ENCODE measurements at regions not wholly inside any gene's neighbourhood (a gene's known extent, or its start where the extent isn't known, plus 50 kb on each side); places are given as distances from the start of the nearest gene placed in this dataset.

DNA sequence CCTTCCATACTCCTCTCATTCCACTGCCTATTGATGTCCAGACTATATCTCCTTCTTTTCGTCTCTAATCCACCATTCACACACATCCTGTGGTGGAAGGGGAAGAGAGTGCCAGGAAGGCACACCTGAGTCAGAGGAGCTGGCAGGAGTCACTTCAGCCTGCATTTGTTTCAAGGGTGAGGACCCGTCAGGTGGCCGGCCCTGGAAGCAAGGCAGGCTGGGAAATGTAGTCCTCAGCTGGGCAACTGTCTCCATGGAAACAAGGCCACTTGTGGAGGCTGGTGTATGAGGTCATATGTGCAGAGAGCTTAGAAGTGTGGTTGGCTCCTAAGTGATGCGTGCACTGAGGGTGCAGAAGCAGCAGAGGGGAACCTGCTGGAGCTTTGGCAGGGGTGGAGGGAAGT, 278.4 kb downstream of the NSG2 start:
- TF ChIP-seq, protein P1, sequence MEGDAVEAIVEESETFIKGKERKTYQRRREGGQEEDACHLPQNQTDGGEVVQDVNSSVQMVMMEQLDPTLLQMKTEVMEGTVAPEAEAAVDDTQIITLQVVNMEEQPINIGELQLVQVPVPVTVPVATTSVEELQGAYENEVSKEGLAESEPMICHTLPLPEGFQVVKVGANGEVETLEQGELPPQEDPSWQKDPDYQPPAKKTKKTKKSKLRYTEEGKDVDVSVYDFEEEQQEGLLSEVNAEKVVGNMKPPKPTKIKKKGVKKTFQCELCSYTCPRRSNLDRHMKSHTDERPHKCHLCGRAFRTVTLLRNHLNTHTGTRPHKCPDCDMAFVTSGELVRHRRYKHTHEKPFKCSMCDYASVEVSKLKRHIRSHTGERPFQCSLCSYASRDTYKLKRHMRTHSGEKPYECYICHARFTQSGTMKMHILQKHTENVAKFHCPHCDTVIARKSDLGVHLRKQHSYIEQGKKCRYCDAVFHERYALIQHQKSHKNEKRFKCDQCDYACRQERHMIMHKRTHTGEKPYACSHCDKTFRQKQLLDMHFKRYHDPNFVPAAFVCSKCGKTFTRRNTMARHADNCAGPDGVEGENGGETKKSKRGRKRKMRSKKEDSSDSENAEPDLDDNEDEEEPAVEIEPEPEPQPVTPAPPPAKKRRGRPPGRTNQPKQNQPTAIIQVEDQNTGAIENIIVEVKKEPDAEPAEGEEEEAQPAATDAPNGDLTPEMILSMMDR (IDR thresholded peaks at IDR 0.05; ENCODE audit: control extremely low read depth, extremely low read depth) = no peak
- Histone ChIP-seq H3K4me3 (no peak overlapping the region), H3K36me3 (ENCODE audit: control insufficient read depth in 4 of 4, insufficient read depth in 4 of 4, low read length in 4 of 4) (no peaks in the 10 kb centered on the region), H3K9ac (ENCODE audit: insufficient read depth in 1 of 2, low read length in 2 of 2) (no peak overlapping the region), H3K27ac (ENCODE audit: low read depth in 1 of 2, low read length in 1 of 2) (no peak overlapping the region), H3K4me1 (ENCODE audit: control insufficient read depth in 5 of 5, insufficient read depth in 5 of 5, low read length in 5 of 5) (no peaks in the 10 kb centered on the region), H3K27me3 (ENCODE audit: control insufficient read depth in 3 of 3, insufficient read depth in 3 of 3, low read length in 2 of 3) (peaks cover 0 to 9% (median 6%) of the 10 kb centered on the region in 3 donors), H3K9me3 (ENCODE audit: control insufficient read depth in 4 of 4, insufficient read depth in 3 of 4, low read length in 3 of 4) (peaks cover 0 to 3% (median 0%) of the 10 kb centered on the region in 4 donors)
- ATAC-seq (ENCODE audit: insufficient read depth, low FRiP score) (peak; percentile 57), DNase-seq (peak; percentile 41 to 68 (median 60))
- 6 to 8% methylated on average over 4 of the region's 4 CpGs for WGBS, 2 donors

DNA sequence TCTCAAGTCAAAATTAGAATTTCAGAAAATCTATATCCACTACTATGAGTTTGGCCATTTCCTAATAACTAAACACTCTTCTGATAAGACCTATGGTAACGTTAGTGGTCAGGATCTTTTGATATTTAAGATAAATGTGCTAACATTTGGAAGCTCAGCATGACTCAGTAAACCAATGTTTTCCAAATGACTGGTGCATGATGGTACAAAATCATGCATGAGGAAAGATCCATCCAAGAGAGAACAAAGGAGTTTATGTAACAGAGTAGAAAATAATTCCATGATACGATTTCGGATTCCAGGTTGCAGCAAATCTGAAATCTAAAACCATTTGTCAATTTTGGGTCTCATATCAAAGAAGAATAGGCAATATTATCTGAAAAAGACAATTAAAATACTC, 279.2 kb downstream of the NSG2 start:
- Histone ChIP-seq H3K9ac (ENCODE audit: insufficient read depth in 1 of 2, low read length in 2 of 2) (no peak overlapping the region), H3K27me3 (ENCODE audit: control insufficient read depth in 3 of 3, insufficient read depth in 3 of 3, low read length in 2 of 3) (peaks cover 0 to 8% (median 7%) of the 10 kb centered on the region in 3 donors), H3K36me3 (ENCODE audit: control insufficient read depth in 4 of 4, insufficient read depth in 4 of 4, low read length in 4 of 4) (no peaks in the 10 kb centered on the region), H3K4me1 (ENCODE audit: control insufficient read depth in 5 of 5, insufficient read depth in 5 of 5, low read length in 5 of 5) (no peaks in the 10 kb centered on the region), H3K27ac (ENCODE audit: low read depth in 1 of 2, low read length in 1 of 2) (no peak overlapping the region), H3K9me3 (ENCODE audit: control insufficient read depth in 4 of 4, insufficient read depth in 3 of 4, low read length in 3 of 4) (no peaks in the 10 kb centered on the region), H3K4me3 (no peak overlapping the region)
- WGBS, 2 donors = 57 to 68% methylated on average over 3 of the region's 3 CpGs
- DNase-seq (no peak), ATAC-seq (ENCODE audit: insufficient read depth, low FRiP score) (no peak)
- TF ChIP-seq, protein P1 (IDR thresholded peaks at IDR 0.05; ENCODE audit: control extremely low read depth, extremely low read depth) = no peak

DNA sequence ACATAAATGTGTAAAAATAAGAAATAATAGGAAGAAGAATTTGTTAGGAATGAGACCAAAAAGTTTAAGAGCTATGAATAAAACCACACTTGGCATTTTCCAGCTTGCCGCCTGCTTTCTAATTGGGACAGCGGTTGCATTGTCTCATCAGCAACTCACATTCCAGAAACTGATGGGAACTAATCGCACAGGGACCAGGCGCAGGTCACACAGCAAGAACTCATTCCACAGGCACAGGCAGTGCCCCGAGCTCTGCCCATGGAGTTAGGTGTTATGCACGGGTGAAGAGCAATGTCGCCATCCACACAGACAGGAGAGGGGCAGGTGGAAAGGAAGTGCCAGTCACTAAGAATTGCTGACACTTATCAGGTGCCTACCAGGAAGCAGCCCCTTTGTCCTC, 279.9 kb downstream of the NSG2 start:
- Histone ChIP-seq H3K4me1 (ENCODE audit: control insufficient read depth in 5 of 5, insufficient read depth in 5 of 5, low read length in 5 of 5) (no peaks in the 10 kb centered on the region), H3K9ac (ENCODE audit: insufficient read depth in 1 of 2, low read length in 2 of 2) (no peak overlapping the region), H3K36me3 (ENCODE audit: control insufficient read depth in 4 of 4, insufficient read depth in 4 of 4, low read length in 4 of 4) (no peaks in the 10 kb centered on the region), H3K4me3 (no peak overlapping the region), H3K27ac (ENCODE audit: low read depth in 1 of 2, low read length in 1 of 2) (no peak overlapping the region), H3K9me3 (ENCODE audit: control insufficient read depth in 4 of 4, insufficient read depth in 3 of 4, low read length in 3 of 4) (no peaks in the 10 kb centered on the region), H3K27me3 (ENCODE audit: control insufficient read depth in 3 of 3, insufficient read depth in 3 of 3, low read length in 2 of 3) (peaks cover 0 to 9% (median 7%) of the 10 kb centered on the region in 3 donors)
- TF ChIP-seq, protein P1 (IDR thresholded peaks at IDR 0.05; ENCODE audit: control extremely low read depth, extremely low read depth) = no peak
- ATAC-seq (ENCODE audit: insufficient read depth, low FRiP score) = no peak
- DNase-seq = no peak
- 70 to 85% methylated on average over 7 of the region's 7 CpGs for WGBS, 2 donors

DNA sequence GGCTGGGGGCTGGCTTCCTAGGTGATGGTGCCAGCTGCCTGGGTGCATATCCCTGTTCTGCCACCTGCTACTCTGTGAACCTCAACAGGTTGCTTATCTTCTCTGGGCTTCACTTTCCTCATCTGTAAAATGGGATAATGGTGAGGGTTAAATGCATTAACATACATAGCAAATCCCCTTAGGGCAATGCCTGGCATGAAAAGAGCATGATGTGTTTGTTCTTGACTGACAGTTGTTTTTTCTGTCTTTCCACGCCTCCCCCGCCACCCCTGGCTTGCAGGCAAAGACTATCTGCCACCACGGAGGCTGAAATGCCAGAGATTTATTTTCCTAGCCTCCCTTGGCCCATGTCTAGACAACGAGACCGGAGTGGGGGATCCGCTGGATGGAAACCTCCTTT, 280.5 kb downstream of the NSG2 start:
- H3K27me3 ChIP-seq (ENCODE audit: control insufficient read depth in 3 of 3, insufficient read depth in 3 of 3, low read length in 2 of 3) = peaks cover 0 to 9% (median 7%) of the 10 kb centered on the region in 3 donors
- H3K36me3 ChIP-seq (ENCODE audit: control insufficient read depth in 4 of 4, insufficient read depth in 4 of 4, low read length in 4 of 4) = no peaks in the 10 kb centered on the region
- H3K27ac ChIP-seq (ENCODE audit: low read depth in 1 of 2, low read length in 1 of 2) = no peak overlapping the region
- no peak overlapping the region for H3K4me3 ChIP-seq
- no peak for ATAC-seq (ENCODE audit: insufficient read depth, low FRiP score)
- peaks cover 0 to 2% (median 0%) of the 10 kb centered on the region in 4 donors for H3K9me3 ChIP-seq (ENCODE audit: control insufficient read depth in 4 of 4, insufficient read depth in 3 of 4, low read length in 3 of 4)
- WGBS, 2 donors = 48 to 57% methylated on average over 6 of the region's 6 CpGs
- TF ChIP-seq, protein P1 (IDR thresholded peaks at IDR 0.05; ENCODE audit: control extremely low read depth, extremely low read depth) = no peak
- no peak overlapping the region for H3K9ac ChIP-seq (ENCODE audit: insufficient read depth in 1 of 2, low read length in 2 of 2)
- no peaks in the 10 kb centered on the region for H3K4me1 ChIP-seq (ENCODE audit: control insufficient read depth in 5 of 5, insufficient read depth in 5 of 5, low read length in 5 of 5)
- no peak for DNase-seq
